Keratinocyte (primary cell): ENCODE measurements at regions not wholly inside any gene's neighbourhood (a gene's known extent, or its start where the extent isn't known, plus 50 kb on each side); places are given as distances from the start of the nearest gene placed in this dataset.

Source experiments
- DNase-seq: peaks from one replicate; pipeline ENCODE4 v3.0.0-alpha.2; 2011; ENCODE audit warnings: low read depth, missing footprints, low spot score
- FAIRE-seq: peaks from 2 replicates; lab custom pipeline; 2011; peaks lifted over from hg19 to GRCh38; lab: Jason Lieb, UNC
- H2AFZ ChIP-seq: 2 replicates; pipeline ENCODE4 v1.6.0; 2012; ENCODE audit warnings: low read length, control low read depth, inconsistent platforms; ENCODE audit not compliant: control insufficient read depth
- H3K27ac ChIP-seq: 2 replicates; pipeline ENCODE4 v1.5.1; 2011; ENCODE audit warnings: low read length; ENCODE audit not compliant: control insufficient read depth, insufficient read depth
- H3K27me3 ChIP-seq: 3 replicates; pipeline ENCODE4 v1.6.0; 2011; ENCODE audit warnings: low read length; ENCODE audit not compliant: control insufficient read depth, insufficient read depth; ENCODE audit errors: extremely low read depth
- H3K36me3 ChIP-seq, 2 experiments: 2 replicates in 1 of 2; 3 replicates in 1 of 2; pipeline ENCODE4 v1.5.1; 2011; ENCODE audit warnings: low read length in 2 of 2, mild to moderate bottlenecking in 1 of 2; ENCODE audit not compliant: control insufficient read depth in 2 of 2, insufficient read depth in 2 of 2; ENCODE audit errors: extremely low read depth in 1 of 2
- H3K4me1 ChIP-seq: 3 replicates; pipeline ENCODE4 v1.5.1; 2011; ENCODE audit warnings: low read length; ENCODE audit not compliant: control insufficient read depth, insufficient read depth; ENCODE audit errors: extremely low read depth
- H3K4me2 ChIP-seq: 3 replicates; pipeline ENCODE4 v1.6.0; 2011; ENCODE audit warnings: low read depth, low read length; ENCODE audit not compliant: control insufficient read depth, insufficient read depth; ENCODE audit errors: extremely low read depth
- H3K4me3 ChIP-seq, 3 experiments: fragments of 200-600 bp in 1 of 3; sonication (generic) in 1 of 3; 2 replicates in 2 of 3; 3 replicates in 1 of 3; pipeline ENCODE4 v1.5.1; 2011 to 2016; ENCODE audit warnings: low read length in 3 of 3, mild to moderate bottlenecking in 3 of 3, control low read depth in 2 of 3, inconsistent platforms in 1 of 3, low read depth in 1 of 3, mixed read lengths in 1 of 3, mixed run types in 1 of 3, moderate library complexity in 1 of 3; ENCODE audit not compliant: control insufficient read depth in 2 of 3, insufficient read depth in 2 of 3; ENCODE audit errors: extremely low read depth in 1 of 3
- H3K79me2 ChIP-seq: 2 replicates; pipeline ENCODE4 v1.6.0; 2012; ENCODE audit warnings: low read length; ENCODE audit not compliant: control insufficient read depth, insufficient read depth
- H3K9ac ChIP-seq: 3 replicates; pipeline ENCODE4 v1.6.0; 2011; ENCODE audit warnings: low read length; ENCODE audit not compliant: control insufficient read depth, insufficient read depth; ENCODE audit errors: extremely low read depth
- H3K9me1 ChIP-seq: 3 replicates; pipeline ENCODE4 v1.6.0; 2011; ENCODE audit warnings: low read length; ENCODE audit not compliant: control insufficient read depth, insufficient read depth; ENCODE audit errors: extremely low read depth
- H3K9me3 ChIP-seq: 2 replicates; pipeline ENCODE4 v1.5.1; 2012; ENCODE audit warnings: low read depth, low read length; ENCODE audit not compliant: control insufficient read depth
- H4K20me1 ChIP-seq: 3 replicates; pipeline ENCODE4 v1.6.0; 2011; ENCODE audit warnings: low read length; ENCODE audit not compliant: control insufficient read depth, insufficient read depth; ENCODE audit errors: extremely low read depth
- EZH2 ChIP-seq: IDR thresholded peaks from one replicate; pipeline ENCODE4 v1.6.1; 2012; ENCODE audit warnings: inconsistent platforms, mild to moderate bottlenecking, low read length, moderate library complexity
- dilution Hi-C: fragments of 300-500 bp; cut with MboI; formaldehyde crosslinking; loops from one replicate; pipeline ENCODE4 v1.7.0; 2020; ENCODE audit warnings: low sequenced_read_pairs; ENCODE audit not compliant: extremely low pct_ligation_motif_present
- TF ChIP-seq, protein P1 (sequence below), 3 experiments: IDR thresholded peaks in 1 of 3; conservative IDR thresholded peaks in 1 of 3; optimal IDR thresholded peaks in 1 of 3; 2 replicates in 2 of 3; 3 replicates in 1 of 3; pipeline versions ENCODE3 to v1.5.1; 2011; ENCODE audit warnings: low read length in 3 of 3, mild to moderate bottlenecking in 3 of 3, moderate library complexity in 2 of 3, control low read depth in 1 of 3, inconsistent platforms in 1 of 3; ENCODE audit not compliant: insufficient read depth in 2 of 3; ENCODE audit errors: extremely low read depth in 1 of 3

DNA sequence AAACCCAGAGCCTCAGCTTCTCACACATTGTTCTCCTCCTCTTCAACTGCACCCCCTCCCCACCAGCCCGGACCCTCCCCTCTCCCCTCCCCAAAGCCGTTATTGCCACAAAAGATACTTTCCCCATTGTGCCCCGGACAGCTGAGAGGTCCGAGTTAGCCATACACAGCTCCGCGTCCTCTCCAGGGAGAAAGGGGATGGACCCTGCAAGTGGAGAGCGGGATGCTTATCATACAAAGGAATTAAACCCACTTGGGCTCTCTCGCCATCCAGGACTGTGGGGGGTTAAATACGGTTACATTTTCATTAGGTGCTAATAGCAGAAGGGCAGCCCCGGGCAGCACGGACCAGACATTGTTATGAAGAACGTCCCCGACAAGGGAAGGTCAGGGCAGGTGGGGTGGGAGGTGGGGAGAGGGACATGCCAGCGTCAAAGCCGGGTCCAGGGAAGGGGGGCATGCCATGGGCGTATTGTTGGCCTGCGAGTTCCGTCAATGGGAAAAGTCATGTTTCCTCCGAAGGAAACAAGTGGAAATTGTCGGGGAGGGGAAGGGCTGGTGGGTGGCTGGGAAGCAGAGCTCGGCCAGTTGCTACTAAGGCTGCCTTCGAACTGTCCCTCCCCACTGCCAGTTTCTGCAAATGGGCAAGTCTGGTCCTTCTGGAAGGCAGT lies 99.1 kb downstream of the SOX9 start:
- Histone ChIP-seq H4K20me1 (no peaks in the 10 kb centered on the region), H3K36me3 (no peaks in the 10 kb centered on the region), H3K79me2 (no peaks in the 10 kb centered on the region), H3K4me1 (no peaks in the 10 kb centered on the region), H3K27ac (no peak overlapping the region), H3K4me3 (no peak overlapping the region), H3K9me3 (no peaks in the 10 kb centered on the region), H3K4me2 (no peak overlapping the region), H3K9ac (no peak overlapping the region), H2AFZ (no peak overlapping the region), H3K9me1 (no peaks in the 10 kb centered on the region), H3K27me3 (peaks cover 36% of the 10 kb centered on the region)
- FAIRE-seq, result no peak
- peak; percentile 36 for TF ChIP-seq EZH2
- TF ChIP-seq, protein P1, sequence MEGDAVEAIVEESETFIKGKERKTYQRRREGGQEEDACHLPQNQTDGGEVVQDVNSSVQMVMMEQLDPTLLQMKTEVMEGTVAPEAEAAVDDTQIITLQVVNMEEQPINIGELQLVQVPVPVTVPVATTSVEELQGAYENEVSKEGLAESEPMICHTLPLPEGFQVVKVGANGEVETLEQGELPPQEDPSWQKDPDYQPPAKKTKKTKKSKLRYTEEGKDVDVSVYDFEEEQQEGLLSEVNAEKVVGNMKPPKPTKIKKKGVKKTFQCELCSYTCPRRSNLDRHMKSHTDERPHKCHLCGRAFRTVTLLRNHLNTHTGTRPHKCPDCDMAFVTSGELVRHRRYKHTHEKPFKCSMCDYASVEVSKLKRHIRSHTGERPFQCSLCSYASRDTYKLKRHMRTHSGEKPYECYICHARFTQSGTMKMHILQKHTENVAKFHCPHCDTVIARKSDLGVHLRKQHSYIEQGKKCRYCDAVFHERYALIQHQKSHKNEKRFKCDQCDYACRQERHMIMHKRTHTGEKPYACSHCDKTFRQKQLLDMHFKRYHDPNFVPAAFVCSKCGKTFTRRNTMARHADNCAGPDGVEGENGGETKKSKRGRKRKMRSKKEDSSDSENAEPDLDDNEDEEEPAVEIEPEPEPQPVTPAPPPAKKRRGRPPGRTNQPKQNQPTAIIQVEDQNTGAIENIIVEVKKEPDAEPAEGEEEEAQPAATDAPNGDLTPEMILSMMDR (optimal IDR thresholded peaks at IDR 0.05 in 1 of 3, IDR thresholded peaks at IDR 0.05 in 1 of 3, conservative IDR thresholded peaks at IDR 0.05 in 1 of 3; ENCODE audit: extremely low read depth in 1 of 3, insufficient read depth in 2 of 3, low read length in 3 of 3), result no peak
- no peak for DNase-seq
- dilution Hi-C loops, result no loop called here

DNA sequence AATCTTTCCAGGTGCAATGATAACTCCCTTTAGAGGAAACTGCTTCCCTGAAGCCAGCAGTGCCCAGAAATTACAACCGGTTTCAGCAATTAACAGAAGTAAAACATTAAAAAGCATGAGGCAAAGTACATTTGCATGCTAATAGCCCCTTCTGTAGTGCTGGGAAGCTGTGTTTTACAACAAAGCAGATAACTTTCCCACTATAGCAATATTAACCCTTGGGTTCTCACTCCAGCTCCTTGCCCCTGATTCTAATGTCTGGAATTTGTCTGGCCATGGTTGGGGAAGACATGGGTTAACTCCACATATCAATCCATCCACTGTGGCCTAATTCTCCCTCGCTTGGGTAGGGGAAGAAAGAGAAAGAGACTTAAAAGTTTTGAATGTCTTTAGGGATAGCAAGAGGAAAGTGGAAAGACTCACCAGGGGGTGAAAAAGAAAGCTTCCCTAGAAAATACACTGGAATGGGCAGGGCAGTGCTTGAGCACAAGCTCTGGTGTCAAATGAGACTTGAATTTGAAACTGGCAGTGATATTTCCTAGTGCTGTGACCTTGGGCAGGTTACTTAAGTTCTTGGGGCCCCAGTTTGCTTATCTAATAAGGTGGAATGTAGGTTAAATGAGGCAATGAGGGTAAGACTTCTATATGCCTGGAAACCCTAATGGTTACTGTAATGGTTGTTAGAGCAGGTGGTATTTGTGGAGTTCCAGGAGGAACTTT lies 102.0 kb downstream of the SOX9 start:
- no peaks in the 10 kb centered on the region for H3K9me1 ChIP-seq
- H2AFZ ChIP-seq, result no peak overlapping the region
- DNase-seq, result no peak
- H3K4me1 ChIP-seq, result no peaks in the 10 kb centered on the region
- no peak for FAIRE-seq
- no peak overlapping the region for H3K27ac ChIP-seq
- H3K36me3 ChIP-seq, result no peaks in the 10 kb centered on the region
- dilution Hi-C loops, result no loop called here
- no peak overlapping the region for H3K9ac ChIP-seq
- no peaks in the 10 kb centered on the region for H3K79me2 ChIP-seq
- H3K9me3 ChIP-seq, result no peaks in the 10 kb centered on the region
- H3K27me3 ChIP-seq, result peaks cover 36% of the 10 kb centered on the region
- H3K4me2 ChIP-seq, result no peak overlapping the region
- no peaks in the 10 kb centered on the region for H4K20me1 ChIP-seq
- TF ChIP-seq, protein P1 (optimal IDR thresholded peaks at IDR 0.05 in 1 of 3, IDR thresholded peaks at IDR 0.05 in 1 of 3, conservative IDR thresholded peaks at IDR 0.05 in 1 of 3; ENCODE audit: extremely low read depth in 1 of 3, insufficient read depth in 2 of 3, low read length in 3 of 3), result no peak
- TF ChIP-seq EZH2, result no peak
- H3K4me3 ChIP-seq, result no peak overlapping the region
